Peyer's patch (tissue), 4 donors: ENCODE measurements at regions not wholly inside any gene's neighbourhood (a gene's known extent, or its start where the extent isn't known, plus 50 kb on each side); places are given as distances from the start of the nearest gene placed in this dataset.

Experiments used
- POLR2A ChIP-seq, 2 donors: fragments of 450-650 bp; IDR thresholded peaks; one replicate each; pipeline ENCODE4 v1.5.1; 2017; ENCODE audit warnings: antibody characterized with exemption in 2 of 2, mild to moderate bottlenecking in 2 of 2, moderate library complexity in 2 of 2
- TF ChIP-seq, protein P1 (sequence below), 6 experiments: fragments of 450-650 bp in 4 of 6; fragments of 200-600 bp in 2 of 6; sonication (generic) in 1 of 6; IDR thresholded peaks; one replicate each; pipeline ENCODE4 v1.5.1; 2017 to 2019; ENCODE audit warnings: antibody characterized with exemption in 6 of 6, mild to moderate bottlenecking in 3 of 6, moderate library complexity in 1 of 6

- TF ChIP-seq, protein P1, sequence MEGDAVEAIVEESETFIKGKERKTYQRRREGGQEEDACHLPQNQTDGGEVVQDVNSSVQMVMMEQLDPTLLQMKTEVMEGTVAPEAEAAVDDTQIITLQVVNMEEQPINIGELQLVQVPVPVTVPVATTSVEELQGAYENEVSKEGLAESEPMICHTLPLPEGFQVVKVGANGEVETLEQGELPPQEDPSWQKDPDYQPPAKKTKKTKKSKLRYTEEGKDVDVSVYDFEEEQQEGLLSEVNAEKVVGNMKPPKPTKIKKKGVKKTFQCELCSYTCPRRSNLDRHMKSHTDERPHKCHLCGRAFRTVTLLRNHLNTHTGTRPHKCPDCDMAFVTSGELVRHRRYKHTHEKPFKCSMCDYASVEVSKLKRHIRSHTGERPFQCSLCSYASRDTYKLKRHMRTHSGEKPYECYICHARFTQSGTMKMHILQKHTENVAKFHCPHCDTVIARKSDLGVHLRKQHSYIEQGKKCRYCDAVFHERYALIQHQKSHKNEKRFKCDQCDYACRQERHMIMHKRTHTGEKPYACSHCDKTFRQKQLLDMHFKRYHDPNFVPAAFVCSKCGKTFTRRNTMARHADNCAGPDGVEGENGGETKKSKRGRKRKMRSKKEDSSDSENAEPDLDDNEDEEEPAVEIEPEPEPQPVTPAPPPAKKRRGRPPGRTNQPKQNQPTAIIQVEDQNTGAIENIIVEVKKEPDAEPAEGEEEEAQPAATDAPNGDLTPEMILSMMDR (IDR thresholded peaks at IDR 0.05) = no peak
- TF ChIP-seq POLR2A (IDR thresholded peaks at IDR 0.05) = no peak
Observed at GRCh38 chr10:52477305-52477704, 163.2 kb downstream of the DKK1 start.
